ENCODE measurements at regions not wholly inside any gene's neighbourhood (a gene's known extent, or its start where the extent isn't known, plus 50 kb on each side); places are given as distances from the start of the nearest gene placed in this dataset.

DNA sequence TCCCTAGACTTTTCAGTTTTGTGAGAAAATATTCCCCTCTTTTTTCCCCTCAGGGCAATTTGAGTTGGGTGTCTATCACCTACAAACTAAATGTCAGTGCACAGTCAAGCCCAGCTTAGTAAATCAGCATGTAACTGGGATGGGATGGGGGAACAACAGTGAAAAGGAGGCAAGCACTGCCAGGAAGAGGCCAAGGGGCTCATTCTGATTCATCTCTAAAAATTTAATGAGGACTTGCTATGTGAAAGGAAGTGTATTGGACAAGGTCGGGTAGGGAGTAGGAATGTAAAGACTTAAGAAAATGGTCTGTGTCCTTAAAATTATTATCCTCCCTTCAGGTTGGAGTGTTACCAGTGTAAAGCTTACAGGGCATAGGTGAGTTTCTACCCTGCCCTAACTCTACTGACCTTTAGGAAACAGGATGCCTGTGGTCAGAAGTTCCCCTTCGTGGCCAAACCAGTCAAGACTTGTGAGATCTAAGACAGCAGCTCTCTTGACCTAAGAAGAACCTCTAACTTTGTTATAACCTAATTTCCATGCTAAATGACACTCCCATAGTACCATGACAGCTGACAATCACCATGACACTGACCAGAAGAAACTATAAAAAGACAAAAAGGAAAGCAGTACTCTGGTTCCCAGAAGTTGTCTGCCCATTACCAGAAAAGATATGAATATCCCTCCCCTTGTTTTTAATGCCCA is 194.4 kb upstream of the LDB2 start:
- TF ChIP-seq POLR2A (IDR thresholded peaks at IDR 0.05): no peak
- TF ChIP-seq, protein P1, sequence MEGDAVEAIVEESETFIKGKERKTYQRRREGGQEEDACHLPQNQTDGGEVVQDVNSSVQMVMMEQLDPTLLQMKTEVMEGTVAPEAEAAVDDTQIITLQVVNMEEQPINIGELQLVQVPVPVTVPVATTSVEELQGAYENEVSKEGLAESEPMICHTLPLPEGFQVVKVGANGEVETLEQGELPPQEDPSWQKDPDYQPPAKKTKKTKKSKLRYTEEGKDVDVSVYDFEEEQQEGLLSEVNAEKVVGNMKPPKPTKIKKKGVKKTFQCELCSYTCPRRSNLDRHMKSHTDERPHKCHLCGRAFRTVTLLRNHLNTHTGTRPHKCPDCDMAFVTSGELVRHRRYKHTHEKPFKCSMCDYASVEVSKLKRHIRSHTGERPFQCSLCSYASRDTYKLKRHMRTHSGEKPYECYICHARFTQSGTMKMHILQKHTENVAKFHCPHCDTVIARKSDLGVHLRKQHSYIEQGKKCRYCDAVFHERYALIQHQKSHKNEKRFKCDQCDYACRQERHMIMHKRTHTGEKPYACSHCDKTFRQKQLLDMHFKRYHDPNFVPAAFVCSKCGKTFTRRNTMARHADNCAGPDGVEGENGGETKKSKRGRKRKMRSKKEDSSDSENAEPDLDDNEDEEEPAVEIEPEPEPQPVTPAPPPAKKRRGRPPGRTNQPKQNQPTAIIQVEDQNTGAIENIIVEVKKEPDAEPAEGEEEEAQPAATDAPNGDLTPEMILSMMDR (IDR thresholded peaks at IDR 0.05): no peak
